ENCODE measurements at regions not wholly inside any gene's neighbourhood (a gene's known extent, or its start where the extent isn't known, plus 50 kb on each side); places are given as distances from the start of the nearest gene placed in this dataset.

- Mint-ChIP-seq H3K36me3 (no peaks in the 10 kb centered on the region), H3K27me3 (ENCODE audit: low read depth in 3 of 3) (peaks cover 0 to 1% (median 0%) of the 10 kb centered on the region in 3 donors), H3K27ac (no peak overlapping the region), H3K4me3 (no peak overlapping the region), H3K9me3 (peaks cover 0 to 5% (median 2%) of the 10 kb centered on the region in 7 donors), H3K4me1 (no peaks in the 10 kb centered on the region)
- Histone ChIP-seq H3K27ac (ENCODE audit: low read depth in 1 of 2, low read length in 2 of 2) (no peak overlapping the region), H4K20me1 (ENCODE audit: insufficient read depth, low read length) (no peaks in the 10 kb centered on the region), H3K4me3 (replicated peaks in 1 of 3; ENCODE audit: low read depth in 2 of 3, low read length in 3 of 3) (no peak overlapping the region), H3K9me3 (replicated peaks in 1 of 2; ENCODE audit: control insufficient read depth in 1 of 2, insufficient read depth in 1 of 2, low read length in 2 of 2) (no peaks in the 10 kb centered on the region), H3K27me3 (ENCODE audit: control insufficient read depth in 2 of 2, insufficient read depth in 2 of 2, low read length in 2 of 2) (no peaks in the 10 kb centered on the region), H3K36me3 (replicated peaks in 1 of 2; ENCODE audit: control insufficient read depth in 1 of 2, insufficient read depth in 2 of 2, low read length in 2 of 2) (no peaks in the 10 kb centered on the region), H3K79me2 (ENCODE audit: insufficient read depth, low read length) (no peaks in the 10 kb centered on the region), H3K4me2 (replicated peaks; ENCODE audit: extremely low read depth, low read length, poor library complexity, severe bottlenecking) (no peak overlapping the region), H3K9ac (ENCODE audit: insufficient read depth, low read length, poor library complexity, severe bottlenecking) (no peak overlapping the region), H2AFZ (ENCODE audit: insufficient read depth, low read depth, low read length, poor library complexity, severe bottlenecking) (no peak overlapping the region), H3K4me1 (ENCODE audit: control insufficient read depth in 1 of 2, insufficient read depth in 2 of 2, low read length in 2 of 2) (no peaks in the 10 kb centered on the region)
- intact Hi-C loops (cut with micrococcal nuclease), result no loop called here
- no peak for TF ChIP-seq CTCF (IDR thresholded peaks at IDR 0.05)
- DNase-seq, result no peak
Observed at GRCh38 chr3:94522488-94522887, 459.6 kb downstream of the NSUN3 start.

GRCh38 chr3:94524102-94524919, 461.4 kb downstream of the NSUN3 start:
- Histone ChIP-seq H3K27ac (ENCODE audit: low read depth in 1 of 2, low read length in 2 of 2) (no peak overlapping the region), H3K9me3 (replicated peaks in 1 of 2; ENCODE audit: control insufficient read depth in 1 of 2, insufficient read depth in 1 of 2, low read length in 2 of 2) (no peaks in the 10 kb centered on the region), H3K27me3 (ENCODE audit: control insufficient read depth in 2 of 2, insufficient read depth in 2 of 2, low read length in 2 of 2) (no peaks in the 10 kb centered on the region), H4K20me1 (ENCODE audit: insufficient read depth, low read length) (no peaks in the 10 kb centered on the region), H3K4me2 (replicated peaks; ENCODE audit: extremely low read depth, low read length, poor library complexity, severe bottlenecking) (no peak overlapping the region), H2AFZ (ENCODE audit: insufficient read depth, low read depth, low read length, poor library complexity, severe bottlenecking) (no peak overlapping the region), H3K9ac (ENCODE audit: insufficient read depth, low read length, poor library complexity, severe bottlenecking) (no peak overlapping the region), H3K79me2 (ENCODE audit: insufficient read depth, low read length) (no peaks in the 10 kb centered on the region), H3K4me3 (replicated peaks in 1 of 3; ENCODE audit: low read depth in 2 of 3, low read length in 3 of 3) (no peak overlapping the region), H3K4me1 (ENCODE audit: control insufficient read depth in 1 of 2, insufficient read depth in 2 of 2, low read length in 2 of 2) (no peaks in the 10 kb centered on the region), H3K36me3 (replicated peaks in 1 of 2; ENCODE audit: control insufficient read depth in 1 of 2, insufficient read depth in 2 of 2, low read length in 2 of 2) (no peaks in the 10 kb centered on the region)
- Mint-ChIP-seq H3K27me3 (ENCODE audit: low read depth in 3 of 3) (peaks cover 0 to 1% (median 0%) of the 10 kb centered on the region in 3 donors), H3K27ac (no peak overlapping the region), H3K4me1 (no peaks in the 10 kb centered on the region), H3K9me3 (peaks cover 0 to 5% (median 2%) of the 10 kb centered on the region in 7 donors), H3K36me3 (no peaks in the 10 kb centered on the region), H3K4me3 (no peak overlapping the region)
- TF ChIP-seq CTCF (IDR thresholded peaks at IDR 0.05), result no peak
- intact Hi-C loops (cut with micrococcal nuclease), result no loop called here
- DNase-seq, result no peak
- 27% methylated on average over 5 of the region's 9 CpGs for WGBS (ENCODE audit: insufficient coverage)

Data from CD14-positive monocyte (primary cell).